Neural cell (in vitro differentiated cells): ENCODE measurements at regions not wholly inside any gene's neighbourhood (a gene's known extent, or its start where the extent isn't known, plus 50 kb on each side); places are given as distances from the start of the nearest gene placed in this dataset.

ENCODE experiments used
- H2AFZ ChIP-seq: fragments of 200-600, 300-800 bp; sonication (generic), shearing (Covaris generic); 2 replicates; pipeline ENCODE4 v1.6.0; 2014; ENCODE audit warnings: low read depth, mild to moderate bottlenecking, antibody characterized with exemption, low read length, moderate library complexity
- H3F3A ChIP-seq: fragments of 200-600 bp; shearing (Covaris generic); 2 replicates; pipeline ENCODE4 v1.6.1; 2016; ENCODE audit warnings: mild to moderate bottlenecking, moderate library complexity, mixed read lengths, antibody characterized with exemption, low read length; ENCODE audit not compliant: insufficient read depth, poor library complexity, severe bottlenecking
- H3K27ac ChIP-seq: fragments of 200-600, 300-800 bp; sonication (generic), shearing (Covaris generic); 2 replicates; pipeline ENCODE4 v1.5.1; 2014; ENCODE audit warnings: mild to moderate bottlenecking, low read length, moderate library complexity
- H3K27me3 ChIP-seq: fragments of 300-800, 200-600 bp; sonication (generic), shearing (Covaris generic); 2 replicates; pipeline ENCODE4 v1.6.0; 2014; ENCODE audit warnings: mild to moderate bottlenecking, low read depth, low read length, moderate library complexity; ENCODE audit not compliant: insufficient read depth
- H3K36me3 ChIP-seq: fragments of 300-800, 200-600 bp; sonication (generic), shearing (Covaris generic); 2 replicates; pipeline ENCODE4 v1.5.1; 2014; ENCODE audit warnings: mild to moderate bottlenecking, antibody characterized with exemption, low read length, moderate library complexity; ENCODE audit not compliant: insufficient read depth
- H3K4me2 ChIP-seq: fragments of 300-800, 200-600 bp; sonication (generic), shearing (Covaris generic); 2 replicates; pipeline ENCODE4 v1.6.0; 2014; ENCODE audit warnings: mild to moderate bottlenecking, low read length
- H3K4me3 ChIP-seq: fragments of 300-800, 200-600 bp; sonication (generic), shearing (Covaris generic); 2 replicates; pipeline ENCODE4 v1.5.1; 2014; ENCODE audit warnings: mild to moderate bottlenecking, low read length, moderate library complexity
- H3K79me2 ChIP-seq: fragments of 200-600 bp; shearing (Covaris generic); replicated peaks from 2 replicates; pipeline ENCODE4 v1.6.0; 2014; ENCODE audit warnings: mild to moderate bottlenecking, low read length, moderate library complexity; ENCODE audit not compliant: insufficient read depth
- H3K9ac ChIP-seq: fragments of 300-800, 200-600 bp; sonication (generic), shearing (Covaris generic); 2 replicates; pipeline ENCODE4 v1.6.1; 2016; ENCODE audit warnings: mild to moderate bottlenecking, low read length, mixed read lengths
- H3K9me2 ChIP-seq: fragments of 200-600 bp; shearing (Covaris generic); 2 replicates; pipeline ENCODE4 v1.6.1; 2016; ENCODE audit warnings: mild to moderate bottlenecking, low read length, mixed read lengths; ENCODE audit not compliant: insufficient read depth
- H3K9me3 ChIP-seq: fragments of 200-600, 300-800 bp; sonication (generic), shearing (Covaris generic); 2 replicates; pipeline ENCODE4 v1.6.1; 2016; ENCODE audit warnings: mild to moderate bottlenecking, mixed run types, low read length, moderate library complexity, mixed read lengths
- H4K20me1 ChIP-seq: fragments of 200-600 bp; shearing (Covaris generic); 2 replicates; pipeline ENCODE4 v1.6.1; 2016; ENCODE audit warnings: mild to moderate bottlenecking, mixed run types; ENCODE audit not compliant: insufficient read depth
- EP300 ChIP-seq: fragments of 450-650 bp; conservative IDR thresholded peaks from 2 replicates; pipeline ENCODE4 v1.6.1; 2014; ENCODE audit warnings: antibody characterized with exemption, mild to moderate bottlenecking, moderate library complexity; ENCODE audit not compliant: poor library complexity, severe bottlenecking
- EZH2 ChIP-seq: fragments of 200-600, 300-800 bp; shearing (Covaris generic), sonication (generic); IDR thresholded peaks from 2 replicates; pipeline ENCODE4 v1.6.1; 2014; ENCODE audit warnings: antibody characterized with exemption, low read length, borderline replicate concordance, mild to moderate bottlenecking; ENCODE audit not compliant: insufficient read depth, poor library complexity, severe bottlenecking
- MXI1 ChIP-seq: fragments of 450-650 bp; conservative IDR thresholded peaks from 2 replicates; pipeline ENCODE4 v1.6.1; 2014; ENCODE audit warnings: antibody characterized with exemption, mild to moderate bottlenecking; ENCODE audit not compliant: poor library complexity, severe bottlenecking
- POLR2AphosphoS5 ChIP-seq: IDR thresholded peaks from 2 replicates; pipeline ENCODE4 v1.6.1; 2012
- RAD21 ChIP-seq: fragments of 450-650 bp; conservative IDR thresholded peaks from 2 replicates; pipeline ENCODE4 v1.6.1; 2014; ENCODE audit warnings: antibody characterized with exemption, mild to moderate bottlenecking, moderate library complexity
- SMC3 ChIP-seq: fragments of 450-650 bp; conservative IDR thresholded peaks from 2 replicates; pipeline ENCODE4 v1.6.1; 2014; ENCODE audit warnings: antibody characterized with exemption, mild to moderate bottlenecking, moderate library complexity; ENCODE audit not compliant: poor library complexity
- TAF1 ChIP-seq: IDR thresholded peaks from 2 replicates; pipeline ENCODE4 v1.6.1; 2012; ENCODE audit warnings: low read depth
- TF ChIP-seq, protein P1 (sequence below): fragments of 450-650 bp; IDR thresholded peaks from 2 replicates; pipeline ENCODE4 v1.5.1; 2014; ENCODE audit warnings: antibody characterized with exemption, mild to moderate bottlenecking, moderate library complexity; ENCODE audit not compliant: poor library complexity, severe bottlenecking
- TF ChIP-seq, protein P2 (sequence below): IDR thresholded peaks from 2 replicates; pipeline ENCODE4 v1.6.1; 2012; ENCODE audit warnings: borderline replicate concordance

DNA sequence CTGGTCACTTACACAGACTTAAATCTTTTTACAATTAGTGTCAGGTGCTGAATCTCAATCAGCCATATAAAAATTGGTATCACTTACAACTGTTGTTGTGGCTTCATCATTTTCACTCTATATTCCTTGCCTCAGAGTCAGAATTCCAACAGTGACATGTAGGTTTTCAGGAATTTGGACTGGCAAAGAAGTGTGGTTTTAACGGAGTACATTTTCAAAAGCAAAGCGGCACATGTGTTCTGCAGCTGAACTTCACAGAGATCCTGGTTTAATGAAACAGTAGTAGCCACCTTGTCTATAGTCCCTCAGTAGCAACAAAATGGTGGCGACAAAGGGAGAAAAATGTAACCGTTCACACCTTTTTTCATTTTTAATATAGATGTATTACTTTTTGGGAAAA lies 486.6 kb downstream of the FAT4 start:
- no peaks in the 10 kb centered on the region for H3K9me2 ChIP-seq
- H3K9me3 ChIP-seq: no peaks in the 10 kb centered on the region
- H3K4me3 ChIP-seq: no peak overlapping the region
- no peaks in the 10 kb centered on the region for H3K79me2 ChIP-seq
- H4K20me1 ChIP-seq: no peaks in the 10 kb centered on the region
- H3K27ac ChIP-seq: no peak overlapping the region
- no peak overlapping the region for H3K4me2 ChIP-seq
- TF ChIP-seq EP300: no peak
- no peak for TF ChIP-seq POLR2AphosphoS5
- TF ChIP-seq MXI1: no peak
- TF ChIP-seq RAD21: no peak
- TF ChIP-seq, protein P1, sequence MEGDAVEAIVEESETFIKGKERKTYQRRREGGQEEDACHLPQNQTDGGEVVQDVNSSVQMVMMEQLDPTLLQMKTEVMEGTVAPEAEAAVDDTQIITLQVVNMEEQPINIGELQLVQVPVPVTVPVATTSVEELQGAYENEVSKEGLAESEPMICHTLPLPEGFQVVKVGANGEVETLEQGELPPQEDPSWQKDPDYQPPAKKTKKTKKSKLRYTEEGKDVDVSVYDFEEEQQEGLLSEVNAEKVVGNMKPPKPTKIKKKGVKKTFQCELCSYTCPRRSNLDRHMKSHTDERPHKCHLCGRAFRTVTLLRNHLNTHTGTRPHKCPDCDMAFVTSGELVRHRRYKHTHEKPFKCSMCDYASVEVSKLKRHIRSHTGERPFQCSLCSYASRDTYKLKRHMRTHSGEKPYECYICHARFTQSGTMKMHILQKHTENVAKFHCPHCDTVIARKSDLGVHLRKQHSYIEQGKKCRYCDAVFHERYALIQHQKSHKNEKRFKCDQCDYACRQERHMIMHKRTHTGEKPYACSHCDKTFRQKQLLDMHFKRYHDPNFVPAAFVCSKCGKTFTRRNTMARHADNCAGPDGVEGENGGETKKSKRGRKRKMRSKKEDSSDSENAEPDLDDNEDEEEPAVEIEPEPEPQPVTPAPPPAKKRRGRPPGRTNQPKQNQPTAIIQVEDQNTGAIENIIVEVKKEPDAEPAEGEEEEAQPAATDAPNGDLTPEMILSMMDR: no peak
- TF ChIP-seq EZH2: no peak
- no peak for TF ChIP-seq SMC3
- TF ChIP-seq, protein P2, sequence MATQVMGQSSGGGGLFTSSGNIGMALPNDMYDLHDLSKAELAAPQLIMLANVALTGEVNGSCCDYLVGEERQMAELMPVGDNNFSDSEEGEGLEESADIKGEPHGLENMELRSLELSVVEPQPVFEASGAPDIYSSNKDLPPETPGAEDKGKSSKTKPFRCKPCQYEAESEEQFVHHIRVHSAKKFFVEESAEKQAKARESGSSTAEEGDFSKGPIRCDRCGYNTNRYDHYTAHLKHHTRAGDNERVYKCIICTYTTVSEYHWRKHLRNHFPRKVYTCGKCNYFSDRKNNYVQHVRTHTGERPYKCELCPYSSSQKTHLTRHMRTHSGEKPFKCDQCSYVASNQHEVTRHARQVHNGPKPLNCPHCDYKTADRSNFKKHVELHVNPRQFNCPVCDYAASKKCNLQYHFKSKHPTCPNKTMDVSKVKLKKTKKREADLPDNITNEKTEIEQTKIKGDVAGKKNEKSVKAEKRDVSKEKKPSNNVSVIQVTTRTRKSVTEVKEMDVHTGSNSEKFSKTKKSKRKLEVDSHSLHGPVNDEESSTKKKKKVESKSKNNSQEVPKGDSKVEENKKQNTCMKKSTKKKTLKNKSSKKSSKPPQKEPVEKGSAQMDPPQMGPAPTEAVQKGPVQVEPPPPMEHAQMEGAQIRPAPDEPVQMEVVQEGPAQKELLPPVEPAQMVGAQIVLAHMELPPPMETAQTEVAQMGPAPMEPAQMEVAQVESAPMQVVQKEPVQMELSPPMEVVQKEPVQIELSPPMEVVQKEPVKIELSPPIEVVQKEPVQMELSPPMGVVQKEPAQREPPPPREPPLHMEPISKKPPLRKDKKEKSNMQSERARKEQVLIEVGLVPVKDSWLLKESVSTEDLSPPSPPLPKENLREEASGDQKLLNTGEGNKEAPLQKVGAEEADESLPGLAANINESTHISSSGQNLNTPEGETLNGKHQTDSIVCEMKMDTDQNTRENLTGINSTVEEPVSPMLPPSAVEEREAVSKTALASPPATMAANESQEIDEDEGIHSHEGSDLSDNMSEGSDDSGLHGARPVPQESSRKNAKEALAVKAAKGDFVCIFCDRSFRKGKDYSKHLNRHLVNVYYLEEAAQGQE: no peak
- TF ChIP-seq TAF1: no peak
- H3K9ac ChIP-seq: no peak overlapping the region
- no peak overlapping the region for H2AFZ ChIP-seq
- no peaks in the 10 kb centered on the region for H3K36me3 ChIP-seq
- no peaks in the 10 kb centered on the region for H3K27me3 ChIP-seq
- no peaks in the 10 kb centered on the region for H3F3A ChIP-seq

DNA sequence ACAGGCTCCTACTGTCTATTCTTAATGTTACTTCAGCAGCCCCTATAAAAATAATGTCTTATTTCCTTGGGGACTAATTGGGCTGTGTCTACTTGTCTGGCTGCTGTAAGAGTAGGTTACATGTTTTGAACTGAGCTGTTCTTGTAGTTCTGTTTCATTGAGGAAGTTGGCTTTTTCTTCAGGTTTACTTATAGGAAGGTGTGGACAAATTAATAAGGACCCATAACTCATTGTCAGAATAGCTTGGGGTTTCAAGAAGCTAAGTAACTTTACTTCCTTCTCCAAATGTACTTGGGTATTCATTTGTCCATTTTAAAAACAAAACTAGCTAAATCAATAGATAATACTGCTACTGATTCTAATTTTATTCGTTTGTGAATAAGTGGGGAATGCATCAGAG lies 487.2 kb downstream of the FAT4 start:
- no peak overlapping the region for H2AFZ ChIP-seq
- no peak overlapping the region for H3K27ac ChIP-seq
- no peaks in the 10 kb centered on the region for H3F3A ChIP-seq
- TF ChIP-seq MXI1: no peak
- TF ChIP-seq SMC3: no peak
- no peak for TF ChIP-seq TAF1
- TF ChIP-seq, protein P2: no peak
- TF ChIP-seq RAD21: no peak
- TF ChIP-seq, protein P1: no peak
- no peak for TF ChIP-seq EZH2
- TF ChIP-seq POLR2AphosphoS5: no peak
- TF ChIP-seq EP300: no peak
- H3K9me2 ChIP-seq: no peaks in the 10 kb centered on the region
- H3K4me2 ChIP-seq: no peak overlapping the region
- no peaks in the 10 kb centered on the region for H4K20me1 ChIP-seq
- no peak overlapping the region for H3K4me3 ChIP-seq
- H3K9me3 ChIP-seq: no peaks in the 10 kb centered on the region
- H3K9ac ChIP-seq: no peak overlapping the region
- no peaks in the 10 kb centered on the region for H3K36me3 ChIP-seq
- H3K27me3 ChIP-seq: no peaks in the 10 kb centered on the region
- H3K79me2 ChIP-seq: no peaks in the 10 kb centered on the region
